ENCODE measurements at regions not wholly inside any gene's neighbourhood (a gene's known extent, or its start where the extent isn't known, plus 50 kb on each side); places are given as distances from the start of the nearest gene placed in this dataset.
A peak's percentile ranks its signal among the peaks of the same experiment; 100 is the strongest.

GRCh38 chr22:27617214-27617881 lies 184.2 kb downstream of the MN1 start:
- no peak overlapping the region for H3K4me3 ChIP-seq (ENCODE audit: control insufficient read depth, low read depth, low read length)
- TF ChIP-seq, protein P1, sequence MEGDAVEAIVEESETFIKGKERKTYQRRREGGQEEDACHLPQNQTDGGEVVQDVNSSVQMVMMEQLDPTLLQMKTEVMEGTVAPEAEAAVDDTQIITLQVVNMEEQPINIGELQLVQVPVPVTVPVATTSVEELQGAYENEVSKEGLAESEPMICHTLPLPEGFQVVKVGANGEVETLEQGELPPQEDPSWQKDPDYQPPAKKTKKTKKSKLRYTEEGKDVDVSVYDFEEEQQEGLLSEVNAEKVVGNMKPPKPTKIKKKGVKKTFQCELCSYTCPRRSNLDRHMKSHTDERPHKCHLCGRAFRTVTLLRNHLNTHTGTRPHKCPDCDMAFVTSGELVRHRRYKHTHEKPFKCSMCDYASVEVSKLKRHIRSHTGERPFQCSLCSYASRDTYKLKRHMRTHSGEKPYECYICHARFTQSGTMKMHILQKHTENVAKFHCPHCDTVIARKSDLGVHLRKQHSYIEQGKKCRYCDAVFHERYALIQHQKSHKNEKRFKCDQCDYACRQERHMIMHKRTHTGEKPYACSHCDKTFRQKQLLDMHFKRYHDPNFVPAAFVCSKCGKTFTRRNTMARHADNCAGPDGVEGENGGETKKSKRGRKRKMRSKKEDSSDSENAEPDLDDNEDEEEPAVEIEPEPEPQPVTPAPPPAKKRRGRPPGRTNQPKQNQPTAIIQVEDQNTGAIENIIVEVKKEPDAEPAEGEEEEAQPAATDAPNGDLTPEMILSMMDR (conservative IDR thresholded peaks at IDR 0.05; ENCODE audit: control insufficient read depth, insufficient read depth, low read depth, low read length): peak; percentile 3
- DNase-seq (ENCODE audit: low read depth): no peak

GRCh38 chr22:27620367-27621154 lies 181.0 kb downstream of the MN1 start:
- TF ChIP-seq, protein P1 (conservative IDR thresholded peaks at IDR 0.05; ENCODE audit: control insufficient read depth, insufficient read depth, low read depth, low read length): no peak
- DNase-seq (ENCODE audit: low read depth): no peak
- no peak overlapping the region for H3K4me3 ChIP-seq (ENCODE audit: control insufficient read depth, low read depth, low read length)

DNA sequence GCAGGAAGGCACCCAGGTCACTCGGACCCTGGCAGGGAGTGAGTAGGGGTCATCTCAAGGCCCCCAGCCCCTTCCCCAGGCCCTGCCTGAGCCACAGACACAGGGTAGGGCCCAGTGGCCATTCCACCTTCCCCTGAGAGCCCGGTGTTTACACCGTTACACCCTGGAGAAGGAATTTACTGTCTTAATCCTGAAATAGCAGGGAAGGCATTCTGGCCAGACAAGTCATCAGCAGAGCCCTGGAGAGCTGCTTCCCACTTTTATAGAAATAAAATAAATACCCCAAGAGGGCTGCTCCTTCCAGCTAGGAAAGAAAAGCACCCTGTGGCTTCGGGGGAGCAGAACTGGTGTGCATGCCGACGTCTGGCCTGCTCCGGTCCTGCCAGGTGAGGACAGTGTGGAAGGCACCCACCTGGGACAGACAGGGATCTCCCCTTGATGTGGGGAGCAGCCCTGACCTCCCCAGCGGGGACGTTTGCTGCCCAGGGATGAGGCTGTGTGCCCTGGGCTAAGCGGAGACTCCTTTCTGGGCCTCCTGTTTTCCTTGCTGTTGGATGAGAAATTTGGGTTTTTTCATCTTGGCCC lies 180.0 kb downstream of the MN1 start:
- TF ChIP-seq, protein P1 (conservative IDR thresholded peaks at IDR 0.05; ENCODE audit: control insufficient read depth, insufficient read depth, low read depth, low read length): no peak
- DNase-seq (ENCODE audit: low read depth): no peak
- H3K4me3 ChIP-seq (ENCODE audit: control insufficient read depth, low read depth, low read length): no peak overlapping the region

GRCh38 chr22:27624042-27624441 lies 177.5 kb downstream of the MN1 start:
- DNase-seq (ENCODE audit: low read depth): no peak
- TF ChIP-seq, protein P1 (conservative IDR thresholded peaks at IDR 0.05; ENCODE audit: control insufficient read depth, insufficient read depth, low read depth, low read length): no peak
- H3K4me3 ChIP-seq (ENCODE audit: control insufficient read depth, low read depth, low read length): no peak overlapping the region

GRCh38 chr22:27624705-27625104 lies 176.9 kb downstream of the MN1 start:
- no peak overlapping the region for H3K4me3 ChIP-seq (ENCODE audit: control insufficient read depth, low read depth, low read length)
- DNase-seq (ENCODE audit: low read depth): no peak
- TF ChIP-seq, protein P1 (conservative IDR thresholded peaks at IDR 0.05; ENCODE audit: control insufficient read depth, insufficient read depth, low read depth, low read length): no peak

- DNase-seq (ENCODE audit: low read depth): peak; percentile 31
- no peak overlapping the region for H3K4me3 ChIP-seq (ENCODE audit: control insufficient read depth, low read depth, low read length)
- TF ChIP-seq, protein P1 (conservative IDR thresholded peaks at IDR 0.05; ENCODE audit: control insufficient read depth, insufficient read depth, low read depth, low read length): no peak
These were observed 175.5 kb downstream of the MN1 start for GRCh38 chr22:27625769-27626674.

Measured in fibroblast of mammary gland (primary cell).